GM13976 (cell line): ENCODE measurements at regions not wholly inside any gene's neighbourhood (a gene's known extent, or its start where the extent isn't known, plus 50 kb on each side); places are given as distances from the start of the nearest gene placed in this dataset.

ENCODE experiments used
- DNase-seq: peaks from one replicate; pipeline ENCODE4 v3.0.0; 2012; ENCODE audit warnings: low spot score
- in situ Hi-C: fragments of 300-500 bp; cut with MboI; formaldehyde crosslinking; loops from one replicate; pipeline ENCODE4 v1.12.0; 2022; ENCODE audit warnings: low sequenced_read_pairs, mixed read lengths, inconsistent platforms; ENCODE audit not compliant: unreplicated experiment
- TF ChIP-seq, protein P1 (sequence below): IDR thresholded peaks from 2 replicates; pipeline ENCODE4 v1.5.1; 2012; ENCODE audit warnings: borderline replicate concordance, mild to moderate bottlenecking; ENCODE audit not compliant: insufficient read depth; ENCODE audit errors: extremely low read depth, missing control alignments, control extremely low read depth

GRCh38 chr2:126241411-126241810 is 414.5 kb upstream of the GYPC start:
- DNase-seq, result no peak
- in situ Hi-C loops, result loop anchor here (25.0 kb wide), 1 partner anchor 521 kb away; no protein-coding TSS in a partner anchor
- TF ChIP-seq, protein P1, sequence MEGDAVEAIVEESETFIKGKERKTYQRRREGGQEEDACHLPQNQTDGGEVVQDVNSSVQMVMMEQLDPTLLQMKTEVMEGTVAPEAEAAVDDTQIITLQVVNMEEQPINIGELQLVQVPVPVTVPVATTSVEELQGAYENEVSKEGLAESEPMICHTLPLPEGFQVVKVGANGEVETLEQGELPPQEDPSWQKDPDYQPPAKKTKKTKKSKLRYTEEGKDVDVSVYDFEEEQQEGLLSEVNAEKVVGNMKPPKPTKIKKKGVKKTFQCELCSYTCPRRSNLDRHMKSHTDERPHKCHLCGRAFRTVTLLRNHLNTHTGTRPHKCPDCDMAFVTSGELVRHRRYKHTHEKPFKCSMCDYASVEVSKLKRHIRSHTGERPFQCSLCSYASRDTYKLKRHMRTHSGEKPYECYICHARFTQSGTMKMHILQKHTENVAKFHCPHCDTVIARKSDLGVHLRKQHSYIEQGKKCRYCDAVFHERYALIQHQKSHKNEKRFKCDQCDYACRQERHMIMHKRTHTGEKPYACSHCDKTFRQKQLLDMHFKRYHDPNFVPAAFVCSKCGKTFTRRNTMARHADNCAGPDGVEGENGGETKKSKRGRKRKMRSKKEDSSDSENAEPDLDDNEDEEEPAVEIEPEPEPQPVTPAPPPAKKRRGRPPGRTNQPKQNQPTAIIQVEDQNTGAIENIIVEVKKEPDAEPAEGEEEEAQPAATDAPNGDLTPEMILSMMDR, result no peak

DNA sequence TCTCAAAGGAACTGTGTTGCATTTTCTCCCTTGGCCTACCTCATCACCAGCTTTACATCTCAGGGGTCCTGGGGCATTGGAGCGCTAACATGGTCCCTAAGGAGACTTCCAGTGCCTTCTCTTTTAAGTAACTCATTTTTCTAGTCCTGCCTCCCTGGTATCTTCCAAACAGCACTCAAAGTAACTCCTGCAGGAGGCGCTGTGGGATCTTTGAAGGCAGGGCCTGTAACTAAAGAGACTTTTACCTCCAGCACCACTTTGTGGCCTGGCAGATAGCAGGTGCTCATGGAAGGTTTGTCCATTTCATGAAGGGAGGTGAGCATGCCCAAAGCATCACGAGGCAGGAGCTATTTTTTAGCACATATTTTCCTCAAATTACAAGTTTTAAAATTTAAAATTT is 411.0 kb upstream of the GYPC start:
- in situ Hi-C loops, result loop anchor here (25.0 kb wide), 1 partner anchor 517 kb away; no protein-coding TSS in a partner anchor
- DNase-seq, result peak; percentile 51
- TF ChIP-seq, protein P1, result peak; percentile 35

GRCh38 chr2:126253669-126254068 is 402.3 kb upstream of the GYPC start:
- in situ Hi-C loops, result no loop called here
- DNase-seq, result no peak

GRCh38 chr2:126264625-126265024 is 391.3 kb upstream of the GYPC start:
- in situ Hi-C loops, result no loop called here
- no peak for DNase-seq
- TF ChIP-seq, protein P1, result no peak

More at GRCh38 chr2:126253669-126254068, 402.3 kb upstream of the GYPC start:
- TF ChIP-seq, protein P1, result no peak

DNA sequence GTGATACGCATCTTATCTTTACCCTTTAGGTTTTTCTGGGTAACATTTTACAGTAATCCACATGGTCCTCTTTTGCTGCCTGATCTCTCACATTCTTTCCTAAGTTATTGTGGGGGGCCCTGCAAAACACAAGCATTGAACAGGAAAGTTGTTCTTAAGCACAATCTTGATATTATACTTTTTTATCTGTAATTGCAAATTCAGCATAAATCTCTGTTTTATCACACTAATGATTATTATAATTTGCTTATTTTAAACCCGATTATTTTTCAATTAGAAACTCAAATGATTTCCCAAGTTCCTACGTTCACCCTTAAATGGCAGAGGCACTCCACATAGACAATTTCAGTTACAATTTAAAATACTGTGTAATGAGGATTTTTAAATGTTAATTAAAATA is 386.0 kb upstream of the GYPC start:
- TF ChIP-seq, protein P1, result no peak
- no peak for DNase-seq
- in situ Hi-C loops, result no loop called here

GRCh38 chr2:126270587-126270986 is 385.4 kb upstream of the GYPC start:
- in situ Hi-C loops, result no loop called here
- TF ChIP-seq, protein P1, result no peak
- no peak for DNase-seq

DNA sequence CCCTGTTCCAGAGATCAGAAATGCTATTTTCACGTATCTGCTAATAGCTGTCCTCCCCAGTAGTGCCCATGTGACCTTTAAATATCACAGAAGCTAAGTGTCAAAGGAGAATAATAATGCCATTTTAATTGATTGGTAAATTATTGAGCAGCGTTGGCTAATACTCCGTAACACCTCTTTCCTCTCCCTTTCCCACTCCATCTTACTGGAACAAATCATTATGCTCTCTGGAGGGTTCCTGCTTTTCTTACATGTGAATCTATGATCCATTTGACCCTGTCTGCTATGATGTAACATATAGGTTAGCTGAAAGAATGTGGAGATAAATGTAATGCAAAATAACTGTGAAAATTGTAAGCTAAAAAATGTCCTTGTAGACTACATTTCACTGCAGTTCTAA is 383.6 kb upstream of the GYPC start:
- DNase-seq, result no peak
- TF ChIP-seq, protein P1, result no peak
- in situ Hi-C loops, result no loop called here
